IMR-90 (cell line): ENCODE measurements at regions not wholly inside any gene's neighbourhood (a gene's known extent, or its start where the extent isn't known, plus 50 kb on each side); places are given as distances from the start of the nearest gene placed in this dataset.

ENCODE experiments used
- ATAC-seq: fragments of 200-7000 bp; cut with Tn5 transposase; 2 replicates; pipeline ENCODE4 v1.9.1; 2020; ENCODE audit warnings: low read depth, mild to moderate bottlenecking, moderate library complexity
- BruUV-seq: library from RNA; stranded (reverse); fragments of 400-500 nt; replicated peaks from 2 replicates; lab custom pipeline; 2021; lab: Mats Ljungman, UMichigan
- CTCF ChIA-PET: fragments of 300-600 bp; formaldehyde crosslinking; extraction: SDS; loops from one replicate; lab custom pipeline; 2021; ENCODE audit warnings: antibody characterized with exemption; lab: Yijun Ruan, JAX
- POLR2A ChIA-PET: fragments of 300-600 bp; sonication (Branson Sonifier 250); formaldehyde crosslinking; loops from one replicate; lab custom pipeline; 2022; ENCODE audit warnings: antibody characterized with exemption; ENCODE audit not compliant: unreplicated experiment; lab: Charles Lee
- DNase-seq: peaks from one replicate; pipeline ENCODE4 v3.0.0; 2013
- H2AFZ ChIP-seq: replicated peaks from 2 replicates; pipeline ENCODE3; 2013; ENCODE audit warnings: low read length, mild to moderate bottlenecking; ENCODE audit not compliant: poor library complexity
- H2AK5ac ChIP-seq: 2 replicates; pipeline ENCODE4 v1.6.1; 2013; ENCODE audit warnings: low read depth, low read length, inconsistent platforms
- H2AK9ac ChIP-seq: replicated peaks from 2 replicates; pipeline ENCODE3; 2013; ENCODE audit warnings: mild to moderate bottlenecking, low read depth, low read length, moderate library complexity; ENCODE audit not compliant: poor library complexity
- H2BK120ac ChIP-seq: 2 replicates; pipeline ENCODE4 v1.6.1; 2013; ENCODE audit warnings: low read depth, low read length, inconsistent platforms
- H2BK15ac ChIP-seq: 3 replicates; pipeline ENCODE4 v1.6.1; 2013; ENCODE audit warnings: low read depth, low read length, inconsistent platforms
- H2BK20ac ChIP-seq: 2 replicates; pipeline ENCODE4 v1.6.1; 2013; ENCODE audit warnings: low read depth, mild to moderate bottlenecking, inconsistent platforms, low read length, moderate library complexity
- H2BK5ac ChIP-seq: 2 replicates; pipeline ENCODE4 v1.6.1; 2013; ENCODE audit warnings: mild to moderate bottlenecking, low read depth, low read length, inconsistent platforms; ENCODE audit not compliant: poor library complexity, severe bottlenecking
- H3K14ac ChIP-seq: replicated peaks from 2 replicates; pipeline ENCODE4 v1.6.1; 2013; ENCODE audit warnings: low read depth, low read length, inconsistent platforms
- H3K18ac ChIP-seq: 2 replicates; pipeline ENCODE4 v1.6.1; 2013; ENCODE audit warnings: low read depth, low read length, control low read depth
- H3K23ac ChIP-seq: 2 replicates; pipeline ENCODE4 v1.6.1; 2013; ENCODE audit warnings: low read depth, low read length, inconsistent platforms
- H3K27ac ChIP-seq: 2 replicates; pipeline ENCODE4 v1.5.1; 2013; ENCODE audit warnings: mild to moderate bottlenecking, control low read depth, low read length; ENCODE audit not compliant: insufficient read depth
- H3K27me3 ChIP-seq: 2 replicates; pipeline ENCODE4 v1.6.1; 2013; ENCODE audit warnings: low read length; ENCODE audit not compliant: control insufficient read depth, insufficient read depth
- H3K36me3 ChIP-seq: 2 replicates; pipeline ENCODE4 v1.6.1; 2013; ENCODE audit warnings: low read length, mixed read lengths; ENCODE audit not compliant: control insufficient read depth, insufficient read depth
- H3K4ac ChIP-seq: 2 replicates; pipeline ENCODE4 v1.6.1; 2013; ENCODE audit warnings: low read depth, low read length, inconsistent platforms
- H3K4me1 ChIP-seq: 2 replicates; pipeline ENCODE4 v1.6.1; 2013; ENCODE audit warnings: low read length, mixed read lengths; ENCODE audit not compliant: control insufficient read depth, insufficient read depth
- H3K4me2 ChIP-seq: 2 replicates; pipeline ENCODE4 v1.6.1; 2013; ENCODE audit warnings: low read depth, mild to moderate bottlenecking, control low read depth, low read length, moderate library complexity
- H3K4me3 ChIP-seq: 2 replicates; pipeline ENCODE4 v1.5.1; 2013; ENCODE audit warnings: low read depth, mild to moderate bottlenecking, control low read depth, low read length, moderate library complexity; ENCODE audit not compliant: insufficient read depth
- H3K56ac ChIP-seq: 2 replicates; pipeline ENCODE4 v1.6.1; 2013; ENCODE audit warnings: low read length, inconsistent platforms; ENCODE audit not compliant: insufficient read depth; ENCODE audit errors: extremely low read depth
- H3K79me1 ChIP-seq, 2 experiments: 2 replicates each; pipeline ENCODE4 v1.6.1; 2013; ENCODE audit warnings: low read length in 2 of 2, inconsistent platforms in 1 of 2, low read depth in 1 of 2
- H3K9ac ChIP-seq: 2 replicates; pipeline ENCODE4 v1.6.1; 2013; ENCODE audit warnings: low read depth, low read length, control low read depth
- H3K9me1 ChIP-seq: 2 replicates; pipeline ENCODE4 v1.6.1; 2013; ENCODE audit warnings: low read length, inconsistent platforms; ENCODE audit not compliant: insufficient read depth
- H3K9me3 ChIP-seq: 2 replicates; pipeline ENCODE4 v1.6.1; 2013; ENCODE audit warnings: low read length; ENCODE audit not compliant: control insufficient read depth, insufficient read depth
- H4K20me1 ChIP-seq: 2 replicates; pipeline ENCODE4 v1.6.1; 2013; ENCODE audit warnings: low read length, inconsistent platforms; ENCODE audit not compliant: insufficient read depth
- H4K5ac ChIP-seq: 2 replicates; pipeline ENCODE4 v1.6.1; 2013; ENCODE audit warnings: mild to moderate bottlenecking, low read depth, low read length, control low read depth
- H4K8ac ChIP-seq, 2 experiments: 2 replicates each; pipeline ENCODE4 v1.6.1; 2013; ENCODE audit warnings: low read depth in 2 of 2, low read length in 2 of 2, control low read depth in 1 of 2, inconsistent platforms in 1 of 2
- H4K91ac ChIP-seq: 2 replicates; pipeline ENCODE4 v1.6.1; 2013; ENCODE audit warnings: low read depth, low read length, inconsistent platforms; ENCODE audit not compliant: insufficient read depth
- BHLHE40 ChIP-seq: fragments of 150-350 bp; IDR thresholded peaks from 2 replicates; pipeline ENCODE4 v1.6.1; 2016; ENCODE audit warnings: mild to moderate bottlenecking, low read depth, low read length
- MAFK ChIP-seq: IDR thresholded peaks from 2 replicates; pipeline ENCODE4 v1.6.1; 2012; ENCODE audit warnings: low read depth, low read length, improper control_type of control experiment
- WGBS, 2 experiments: methylation state at CpG; one replicate each; pipeline versions ENCODE4 v1.1.5 to v1.1.7; 2013; ENCODE audit warnings: missing lambda C conversion rate in 2 of 2; ENCODE audit not compliant: insufficient read length in 1 of 2; ENCODE audit errors: extremely low coverage in 2 of 2; 5-methylcytosine and 5-hydroxymethylcytosine counted together
- dilution Hi-C: fragments of 300-500 bp; cut with HindIII; formaldehyde crosslinking; loops from one replicate; pipeline ENCODE4 v1.14.3; 2018; ENCODE audit warnings: low sequenced_read_pairs; ENCODE audit not compliant: unreplicated experiment
- in situ Hi-C: fragments of 300-500 bp; cut with MboI; formaldehyde crosslinking; loops from 3 replicates; pipeline ENCODE4 v1.14.3; 2019; ENCODE audit warnings: low sequenced_read_pairs, inconsistent platforms, mixed read lengths
- intact Hi-C: fragments of 100-400 bp; cut with micrococcal nuclease; formaldehyde crosslinking; loops from 2 replicates; pipeline ENCODE4 v1.10.0; 2022

DNA sequence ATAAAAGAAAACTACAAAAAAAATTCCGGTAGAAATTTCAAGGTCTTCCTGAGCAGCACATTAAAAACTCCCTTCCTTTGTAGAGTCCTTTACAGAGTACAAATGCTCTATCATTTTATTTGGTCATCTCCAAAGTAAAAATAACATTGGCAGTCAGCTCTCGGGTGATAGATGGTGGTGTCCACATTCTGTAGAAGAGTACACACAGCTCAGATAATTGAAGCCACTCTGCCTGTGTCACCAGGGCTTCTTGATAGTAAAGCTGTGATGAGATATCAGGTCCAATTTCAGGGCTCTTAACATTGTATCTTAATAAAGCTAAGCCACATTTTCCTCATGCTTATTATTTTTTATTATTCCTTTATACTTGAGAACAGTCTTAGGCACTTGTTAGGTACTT is 371.6 kb downstream of the TAFA4 start:
- no peak for ATAC-seq
- no peak for DNase-seq
- CTCF ChIA-PET = no interaction called here

More for the DNA sequence above, 371.6 kb downstream of the TAFA4 start:
- Histone ChIP-seq H3K18ac (no peak overlapping the region), H2BK15ac (no peak overlapping the region), H4K8ac (no peak overlapping the region), H3K23ac (no peak overlapping the region), H2AK5ac (no peak overlapping the region), H3K56ac (no peak overlapping the region), H3K4me1 (no peaks in the 10 kb centered on the region), H2BK5ac (no peak overlapping the region), H3K27ac (no peak overlapping the region), H3K27me3 (no peaks in the 10 kb centered on the region), H3K79me1 (no peaks in the 10 kb centered on the region), H3K9me3 (peaks cover 4% of the 10 kb centered on the region), H2BK120ac (no peak overlapping the region), H3K9ac (no peak overlapping the region), H4K91ac (no peak overlapping the region), H2AK9ac (no peak overlapping the region), H3K14ac (no peak overlapping the region), H3K36me3 (no peaks in the 10 kb centered on the region), H4K20me1 (no peaks in the 10 kb centered on the region), H4K5ac (no peak overlapping the region), H2BK20ac (no peak overlapping the region), H3K4me3 (no peak overlapping the region), H3K4ac (no peak overlapping the region), H2AFZ (no peak overlapping the region), H3K4me2 (no peak overlapping the region), H3K9me1 (no peaks in the 10 kb centered on the region)
- in situ Hi-C loops (no loop called here), dilution Hi-C loops (no loop called here), intact Hi-C loops (no loop called here)
- no peak for TF ChIP-seq BHLHE40
- no peak for TF ChIP-seq MAFK
- POLR2A ChIA-PET = no interaction called here
- WGBS, 2 experiments = no CpG with 5 or more reads among the region's 2 CpGs
- no TSS peak for BruUV-seq
